ENCODE measurements at regions not wholly inside any gene's neighbourhood (a gene's known extent, or its start where the extent isn't known, plus 50 kb on each side); places are given as distances from the start of the nearest gene placed in this dataset.

GRCh38 chr9:82140471-82140870, 151.9 kb downstream of the SPATA31D1 start (continued):
- TF ChIP-seq REST (IDR thresholded peaks at IDR 0.05; ENCODE audit: low read depth) = no peak
- TF ChIP-seq EZH2phosphoT487 (IDR thresholded peaks at IDR 0.05; ENCODE audit: borderline replicate concordance) = no peak

- no peaks in the 10 kb centered on the region for H3K9me2 ChIP-seq (ENCODE audit: insufficient read depth)
- H3K9me3 ChIP-seq (ENCODE audit: control insufficient read depth in 1 of 2, insufficient read depth in 1 of 2, low read depth in 1 of 2, low read length in 2 of 2) = no peaks in the 10 kb centered on the region
- CTCF ChIA-PET = no interaction called here
- H3K79me2 ChIP-seq (ENCODE audit: insufficient read depth, low read length) = no peaks in the 10 kb centered on the region
- no peak overlapping the region for H3K27ac ChIP-seq (ENCODE audit: low read depth, low read length)
- no peak for DNase-seq (ENCODE audit: low read depth, low spot score)
- H3K4me1 ChIP-seq (ENCODE audit: control insufficient read depth in 1 of 2, insufficient read depth in 2 of 2, low read length in 2 of 2) = no peaks in the 10 kb centered on the region
- ATAC-seq = no peak
- H3K4me2 ChIP-seq (ENCODE audit: low read length) = no peak overlapping the region
- H4K20me1 ChIP-seq (ENCODE audit: insufficient read depth) = no peaks in the 10 kb centered on the region
- no peak overlapping the region for H3K9ac ChIP-seq (ENCODE audit: low read length)
- no peaks in the 10 kb centered on the region for H3K36me3 ChIP-seq (ENCODE audit: control insufficient read depth in 1 of 2, insufficient read depth in 2 of 2, low read length in 2 of 2)
- TF ChIP-seq EZH2 (IDR thresholded peaks at IDR 0.05) (no peak), SRF (IDR thresholded peaks at IDR 0.05; ENCODE audit: low read depth) (no peak), ZNF274 (IDR thresholded peaks at IDR 0.05; ENCODE audit: low read depth, low read length) (no peak), ELF1 (IDR thresholded peaks at IDR 0.05; ENCODE audit: borderline replicate concordance, low read depth) (no peak), CBX3 (IDR thresholded peaks at IDR 0.05; ENCODE audit: low read depth) (no peak)
- BruUV-seq (replicated peaks) = no TSS peak
- H3K4me3 ChIP-seq (replicated peaks in 1 of 2; ENCODE audit: low read depth in 1 of 2, low read length in 2 of 2) = no peak overlapping the region
- POLR2A ChIA-PET = no interaction called here
- intact Hi-C loops (cut with micrococcal nuclease) = no loop called here
- H2AFZ ChIP-seq (ENCODE audit: low read depth, low read length, poor library complexity, severe bottlenecking) = no peak overlapping the region
- H3K27me3 ChIP-seq (ENCODE audit: insufficient read depth, low read length) = no peaks in the 10 kb centered on the region
- RAD21 ChIA-PET (ENCODE audit: low non-redundant PET in 1 of 2, low total read pairs in 2 of 2, uncharacterized antibody in 2 of 2, unreplicated experiment in 2 of 2) = no interaction called here
Observed at GRCh38 chr9:82144803-82145202, 156.2 kb downstream of the SPATA31D1 start.
